ENCODE measurements at regions not wholly inside any gene's neighbourhood (a gene's known extent, or its start where the extent isn't known, plus 50 kb on each side); places are given as distances from the start of the nearest gene placed in this dataset.

GRCh38 chr12:60844875-60845274, 1249.0 kb downstream of the SLC16A7 start:
- no peak for TF ChIP-seq CTCF (IDR thresholded peaks at IDR 0.05; ENCODE audit: insufficient read depth, low read depth, low read length)
- no peak for DNase-seq (ENCODE audit: low read depth)
- no peak overlapping the region for H3K4me3 ChIP-seq (ENCODE audit: low read depth, low read length)

GRCh38 chr12:60845696-60846095, 1249.9 kb downstream of the SLC16A7 start:
- TF ChIP-seq CTCF (IDR thresholded peaks at IDR 0.05; ENCODE audit: insufficient read depth, low read depth, low read length) = no peak
- no peak overlapping the region for H3K4me3 ChIP-seq (ENCODE audit: low read depth, low read length)
- no peak for DNase-seq (ENCODE audit: low read depth)

GRCh38 chr12:60847281-60847680, 1251.5 kb downstream of the SLC16A7 start:
- DNase-seq (ENCODE audit: low read depth) = no peak
- no peak for TF ChIP-seq CTCF (IDR thresholded peaks at IDR 0.05; ENCODE audit: insufficient read depth, low read depth, low read length)
- no peak overlapping the region for H3K4me3 ChIP-seq (ENCODE audit: low read depth, low read length)

- TF ChIP-seq CTCF (IDR thresholded peaks at IDR 0.05; ENCODE audit: insufficient read depth, low read depth, low read length) = no peak
- no peak overlapping the region for H3K4me3 ChIP-seq (ENCODE audit: low read depth, low read length)
- DNase-seq (ENCODE audit: low read depth) = no peak
Measured at GRCh38 chr12:60849723-60850122, 1253.9 kb downstream of the SLC16A7 start.

GRCh38 chr12:60853407-60853806, 1257.6 kb downstream of the SLC16A7 start:
- TF ChIP-seq CTCF (IDR thresholded peaks at IDR 0.05; ENCODE audit: insufficient read depth, low read depth, low read length) = no peak
- no peak for DNase-seq (ENCODE audit: low read depth)
- H3K4me3 ChIP-seq (ENCODE audit: low read depth, low read length) = no peak overlapping the region

GRCh38 chr12:60863421-60863820, 1267.6 kb downstream of the SLC16A7 start:
- DNase-seq (ENCODE audit: low read depth) = no peak
- TF ChIP-seq CTCF (IDR thresholded peaks at IDR 0.05; ENCODE audit: insufficient read depth, low read depth, low read length) = no peak

GRCh38 chr12:60872219-60872618, 1276.4 kb downstream of the SLC16A7 start:
- no peak for DNase-seq (ENCODE audit: low read depth)
- TF ChIP-seq CTCF (IDR thresholded peaks at IDR 0.05; ENCODE audit: insufficient read depth, low read depth, low read length) = no peak
- H3K4me3 ChIP-seq (ENCODE audit: low read depth, low read length) = no peak overlapping the region

More at GRCh38 chr12:60863421-60863820, 1267.6 kb downstream of the SLC16A7 start:
- H3K4me3 ChIP-seq (ENCODE audit: low read depth, low read length) = no peak overlapping the region
